CD4-positive, alpha-beta T cell (primary cell): ENCODE measurements at regions not wholly inside any gene's neighbourhood (a gene's known extent, or its start where the extent isn't known, plus 50 kb on each side); places are given as distances from the start of the nearest gene placed in this dataset.

Experiments used
- ATAC-seq: fragments of 200-7000 bp; cut with Tn5 transposase; one replicate; pipeline ENCODE4 v1.10.0; 2022; ENCODE audit warnings: mild to moderate bottlenecking; ENCODE audit not compliant: poor library complexity
- CTCF ChIA-PET: fragments of 350-600 bp; sonication (Branson Sonifier 250); formaldehyde crosslinking; loops from one replicate; lab custom pipeline; 2021; ENCODE audit warnings: antibody characterized with exemption, inconsistent platforms; lab: Charles Lee
- POLR2A ChIA-PET: fragments of 350-600 bp; sonication (Branson Sonifier 250); formaldehyde crosslinking; loops from one replicate; lab custom pipeline; 2021; ENCODE audit warnings: antibody characterized with exemption, inconsistent platforms; lab: Charles Lee
- DNase-seq, 14 experiments: peaks; one replicate each; pipeline ENCODE4 v3.0.0-alpha.2; 2013 to 2020; ENCODE audit warnings: mixed read lengths in 2 of 14
- H3K27ac ChIP-seq, 2 donors: one replicate each; pipeline versions ENCODE4 v1.5.1 to v1.7.0; 2013; ENCODE audit warnings: low read length in 2 of 2, low read depth in 1 of 2, mild to moderate bottlenecking in 1 of 2
- H3K27me3 ChIP-seq, 2 experiments: 1 replicate in 1 of 2; 2 replicates in 1 of 2; pipeline versions ENCODE4 v1.6.1 to v1.7.0; 2013; ENCODE audit warnings: low read length in 2 of 2, control low read depth in 1 of 2, mild to moderate bottlenecking in 1 of 2, moderate library complexity in 1 of 2; ENCODE audit not compliant: insufficient read depth in 2 of 2, control insufficient read depth in 1 of 2
- H3K36me3 ChIP-seq: one replicate; pipeline ENCODE4 v1.6.1; 2013; ENCODE audit warnings: low read length, control low read depth; ENCODE audit not compliant: insufficient read depth
- H3K4me1 ChIP-seq: one replicate; pipeline ENCODE4 v1.6.1; 2013; ENCODE audit warnings: low read length, control low read depth; ENCODE audit not compliant: insufficient read depth
- H3K4me3 ChIP-seq: one replicate; pipeline ENCODE4 v1.5.1; 2013; ENCODE audit warnings: mild to moderate bottlenecking, low read length, moderate library complexity
- H3K9me3 ChIP-seq, 2 experiments: 1 replicate in 1 of 2; 2 replicates in 1 of 2; pipeline versions ENCODE4 v1.6.1 to v1.7.0; 2013; ENCODE audit warnings: low read length in 2 of 2, mild to moderate bottlenecking in 2 of 2, control low read depth in 1 of 2, moderate library complexity in 1 of 2; ENCODE audit not compliant: control insufficient read depth in 1 of 2, insufficient read depth in 1 of 2
- H3K27ac Mint-ChIP-seq: one replicate; pipeline ENCODE4 v1.8.0; 2020; ENCODE audit warnings: mixed read lengths
- H3K27me3 Mint-ChIP-seq: one replicate; pipeline ENCODE4 v1.8.0; 2021; ENCODE audit warnings: mixed read lengths
- H3K36me3 Mint-ChIP-seq: one replicate; pipeline ENCODE4 v1.8.0; 2021; ENCODE audit warnings: low read depth, mixed read lengths
- H3K4me1 Mint-ChIP-seq: one replicate; pipeline ENCODE4 v1.8.0; 2021; ENCODE audit warnings: low read depth, mixed read lengths
- H3K4me3 Mint-ChIP-seq: one replicate; pipeline ENCODE4 v1.8.0; 2020; ENCODE audit warnings: mild to moderate bottlenecking, mixed read lengths
- H3K9me3 Mint-ChIP-seq: one replicate; pipeline ENCODE4 v1.8.0; 2020; ENCODE audit warnings: mixed read lengths
- CTCF ChIP-seq: fragments of 200-600 bp; IDR thresholded peaks from one replicate; pipeline ENCODE4 v1.8.0; 2022; ENCODE audit warnings: antibody characterized with exemption, mild to moderate bottlenecking
- intact Hi-C, 2 experiments: fragments of 100-400 bp; cut with DNase I in 1 of 2; cut with micrococcal nuclease in 1 of 2; formaldehyde crosslinking; loops; one replicate each; pipeline versions ENCODE4 v1.15.1 to v1.9.0; 2023 to 2025; cut with DNase I, micrococcal nuclease

GRCh38 chr11:10627816-10628215 lies 59.4 kb upstream of the LYVE1 start:
- Mint-ChIP-seq H3K4me1 (peaks cover 15% of the 10 kb centered on the region), H3K27ac (no peak overlapping the region), H3K4me3 (no peak overlapping the region), H3K36me3 (no peaks in the 10 kb centered on the region), H3K9me3 (no peaks in the 10 kb centered on the region), H3K27me3 (no peaks in the 10 kb centered on the region)
- Histone ChIP-seq H3K36me3 (no peaks in the 10 kb centered on the region), H3K27ac (no peak overlapping the region), H3K27me3 (no peaks in the 10 kb centered on the region), H3K4me3 (no peak overlapping the region), H3K4me1 (peaks cover 31% of the 10 kb centered on the region), H3K9me3 (no peaks in the 10 kb centered on the region)
- no peak for TF ChIP-seq CTCF
- CTCF ChIA-PET = no interaction called here
- ATAC-seq (no peak), DNase-seq (no peak)
- intact Hi-C loops = no loop called here
- POLR2A ChIA-PET = no interaction called here

- no peak for TF ChIP-seq CTCF
- H3K4me1 ChIP-seq = peaks cover 31% of the 10 kb centered on the region
- no peak overlapping the region for H3K4me3 Mint-ChIP-seq
- intact Hi-C loops = no loop called here
- H3K9me3 ChIP-seq = no peaks in the 10 kb centered on the region
- H3K9me3 Mint-ChIP-seq = no peaks in the 10 kb centered on the region
- H3K36me3 ChIP-seq = no peaks in the 10 kb centered on the region
- ATAC-seq = no peak
- CTCF ChIA-PET = no interaction called here
- H3K27ac Mint-ChIP-seq = no peak overlapping the region
- no peak overlapping the region for H3K4me3 ChIP-seq
- H3K27ac ChIP-seq = no peak overlapping the region
- H3K27me3 Mint-ChIP-seq = no peaks in the 10 kb centered on the region
- POLR2A ChIA-PET = no interaction called here
- no peak for DNase-seq
- H3K36me3 Mint-ChIP-seq = no peaks in the 10 kb centered on the region
- no peaks in the 10 kb centered on the region for H3K27me3 ChIP-seq
- peaks cover 20% of the 10 kb centered on the region for H3K4me1 Mint-ChIP-seq
These were observed 58.8 kb upstream of the LYVE1 start for GRCh38 chr11:10627291-10627690.

DNA sequence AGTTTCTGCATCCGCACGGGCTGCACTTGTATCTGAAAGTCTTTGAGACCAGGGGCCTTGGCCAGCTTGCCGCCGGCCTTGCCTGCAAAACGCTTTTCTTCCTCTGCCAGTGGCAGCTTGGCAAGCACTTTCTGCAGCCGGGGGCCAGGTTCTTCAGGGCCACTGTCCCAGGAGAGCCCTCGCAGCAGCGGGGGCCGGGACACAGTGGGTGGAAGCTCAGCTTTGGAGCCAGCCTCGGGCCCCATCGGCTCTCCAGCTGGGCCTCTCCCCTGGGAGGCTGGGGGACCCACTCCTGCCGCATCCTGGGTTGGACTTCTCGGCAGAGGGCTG lies 57.5 kb upstream of the LYVE1 start:
- no peak overlapping the region for H3K4me3 Mint-ChIP-seq
- intact Hi-C loops = no loop called here
- ChIA-PET CTCF (no interaction called here), POLR2A (no interaction called here)
- no peak overlapping the region for H3K27ac Mint-ChIP-seq
- Histone ChIP-seq H3K36me3 (no peaks in the 10 kb centered on the region), H3K27ac (no peak overlapping the region), H3K4me3 (no peak overlapping the region), H3K9me3 (no peaks in the 10 kb centered on the region), H3K27me3 (no peaks in the 10 kb centered on the region), H3K4me1 (peaks cover 31% of the 10 kb centered on the region)
- no peaks in the 10 kb centered on the region for H3K36me3 Mint-ChIP-seq
- H3K9me3 Mint-ChIP-seq = no peaks in the 10 kb centered on the region
- H3K27me3 Mint-ChIP-seq = no peaks in the 10 kb centered on the region
- TF ChIP-seq CTCF = no peak
- ATAC-seq = no peak
- DNase-seq = no peak
- H3K4me1 Mint-ChIP-seq = peaks cover 29% of the 10 kb centered on the region
